ENCODE measurements at regions not wholly inside any gene's neighbourhood (a gene's known extent, or its start where the extent isn't known, plus 50 kb on each side); places are given as distances from the start of the nearest gene placed in this dataset.

DNA sequence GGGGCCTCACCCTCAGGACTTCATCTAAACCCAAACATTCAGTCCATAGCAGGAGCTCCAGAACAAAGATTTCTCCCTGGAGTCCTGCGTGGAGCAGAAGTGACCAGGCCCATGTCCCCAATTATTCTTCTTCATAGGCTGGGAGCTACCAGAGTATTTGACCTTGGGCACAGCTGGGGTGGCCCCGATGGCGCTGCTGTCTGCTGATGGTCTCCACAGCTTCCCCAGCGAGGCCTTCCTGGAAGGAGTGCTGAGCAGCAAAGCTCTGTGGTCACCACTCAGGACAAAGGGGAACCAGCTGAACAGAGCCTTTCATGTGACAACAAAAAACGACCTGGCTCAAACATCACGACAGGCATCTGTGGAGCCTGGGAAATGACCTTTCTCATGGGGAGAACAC is 62.7 kb upstream of the ARGLU1 start:
- TF ChIP-seq POLR2AphosphoS5 (IDR thresholded peaks at IDR 0.05; ENCODE audit: insufficient read depth, low read depth, low read length) (no peak), POLR2A (IDR thresholded peaks at IDR 0.05; ENCODE audit: low read depth, low read length) (no peak), GATA2 (IDR thresholded peaks at IDR 0.05; ENCODE audit: insufficient read depth, insufficient read length, low read depth, low read length) (no peak), CTCF (IDR thresholded peaks at IDR 0.05; ENCODE audit: extremely low read depth in 1 of 2, insufficient read depth in 1 of 2, low read depth in 1 of 2, low read length in 2 of 2) (no peak), MYC (IDR thresholded peaks at IDR 0.05; ENCODE audit: low read depth, low read length) (no peak), FOS (IDR thresholded peaks at IDR 0.05; ENCODE audit: borderline replicate concordance, insufficient read depth, low read length) (no peak), JUN (IDR thresholded peaks at IDR 0.05; ENCODE audit: borderline replicate concordance, insufficient read depth, insufficient read length, low read depth) (no peak)
- ChIA-PET POLR2A (no interaction called here), CTCF (interaction anchor here (2.8 kb wide), 1 partner anchor 10 kb away, joined by 23 read pairs; no protein-coding TSS in a partner anchor)
- no peak for FAIRE-seq
- intact Hi-C loops (cut with micrococcal nuclease), result no loop called here
- Histone ChIP-seq H3K4me3 (replicated peaks in 1 of 3; ENCODE audit: insufficient read depth in 1 of 3, low read depth in 1 of 3, low read length in 3 of 3) (no peak overlapping the region), H3K36me3 (ENCODE audit: control insufficient read depth in 2 of 2, extremely low read depth in 1 of 2, insufficient read depth in 2 of 2, low read length in 2 of 2) (no peaks in the 10 kb centered on the region), H3K9ac (replicated peaks; ENCODE audit: extremely low read depth, insufficient read depth, low read length) (no peak overlapping the region), H3K9me3 (replicated peaks; ENCODE audit: control insufficient read depth, insufficient read depth, low read length) (no peaks in the 10 kb centered on the region), H3K27ac (ENCODE audit: insufficient read depth, low read depth, low read length) (no peak overlapping the region), H3K4me1 (ENCODE audit: control insufficient read depth, extremely low read depth, insufficient read depth, low read length) (no peaks in the 10 kb centered on the region), H3K4me2 (ENCODE audit: insufficient read depth, low read length) (no peak overlapping the region), H3K79me2 (ENCODE audit: control insufficient read depth, insufficient read depth, low read length) (no peaks in the 10 kb centered on the region), H2AFZ (ENCODE audit: low read depth, low read length) (no peak overlapping the region), H4K20me1 (replicated peaks; ENCODE audit: control insufficient read depth, extremely low read depth, insufficient read depth, low read length) (no peaks in the 10 kb centered on the region), H3K27me3 (ENCODE audit: control insufficient read depth in 2 of 2, insufficient read depth in 2 of 2, low read length in 2 of 2) (peaks cover 1 to 8% of the 10 kb centered on the region in 2 experiments), H3K9me1 (replicated peaks; ENCODE audit: control insufficient read depth, extremely low read depth, insufficient read depth, low read length) (no peaks in the 10 kb centered on the region)
- BruUV-seq (replicated peaks), result no TSS peak
- DNase-seq (ENCODE audit: low read depth, low spot score), result no peak
- dilution Hi-C loops (cut with MboI; ENCODE audit: extremely low pct_ligation_motif_present, low sequenced_read_pairs), result no loop called here

GRCh38 chr13:106630162-106630561 is 62.2 kb upstream of the ARGLU1 start:
- no peaks in the 10 kb centered on the region for H3K9me3 ChIP-seq (replicated peaks; ENCODE audit: control insufficient read depth, insufficient read depth, low read length)
- dilution Hi-C loops (cut with MboI; ENCODE audit: extremely low pct_ligation_motif_present, low sequenced_read_pairs), result no loop called here
- H3K27ac ChIP-seq (ENCODE audit: insufficient read depth, low read depth, low read length), result no peak overlapping the region
- no peaks in the 10 kb centered on the region for H3K79me2 ChIP-seq (ENCODE audit: control insufficient read depth, insufficient read depth, low read length)
- H3K9ac ChIP-seq (replicated peaks; ENCODE audit: extremely low read depth, insufficient read depth, low read length), result no peak overlapping the region
- intact Hi-C loops (cut with micrococcal nuclease), result no loop called here
- FAIRE-seq (no peak), DNase-seq (ENCODE audit: low read depth, low spot score) (no peak)
- no TSS peak for BruUV-seq (replicated peaks)
- H2AFZ ChIP-seq (ENCODE audit: low read depth, low read length), result no peak overlapping the region
- ChIA-PET CTCF (interaction anchor here (2.8 kb wide), 1 partner anchor 9 kb away, joined by 23 read pairs; no protein-coding TSS in a partner anchor), POLR2A (no interaction called here)
- no peaks in the 10 kb centered on the region for H3K4me1 ChIP-seq (ENCODE audit: control insufficient read depth, extremely low read depth, insufficient read depth, low read length)
- TF ChIP-seq, protein P1, sequence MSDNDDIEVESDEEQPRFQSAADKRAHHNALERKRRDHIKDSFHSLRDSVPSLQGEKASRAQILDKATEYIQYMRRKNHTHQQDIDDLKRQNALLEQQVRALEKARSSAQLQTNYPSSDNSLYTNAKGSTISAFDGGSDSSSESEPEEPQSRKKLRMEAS (IDR thresholded peaks at IDR 0.05; ENCODE audit: insufficient read depth, insufficient read length), result no peak
- TF ChIP-seq JUN (IDR thresholded peaks at IDR 0.05; ENCODE audit: borderline replicate concordance, insufficient read depth, insufficient read length, low read depth), result no peak
- TF ChIP-seq GATA2 (IDR thresholded peaks at IDR 0.05; ENCODE audit: insufficient read depth, insufficient read length, low read depth, low read length), result no peak
- TF ChIP-seq MYC (IDR thresholded peaks at IDR 0.05; ENCODE audit: low read depth, low read length), result no peak
- no peak for TF ChIP-seq POLR2A (IDR thresholded peaks at IDR 0.05; ENCODE audit: low read depth, low read length)
- no peak for TF ChIP-seq CTCF (IDR thresholded peaks at IDR 0.05; ENCODE audit: extremely low read depth in 1 of 2, insufficient read depth in 1 of 2, low read depth in 1 of 2, low read length in 2 of 2)
- no peak for TF ChIP-seq POLR2AphosphoS5 (IDR thresholded peaks at IDR 0.05; ENCODE audit: insufficient read depth, low read depth, low read length)
- no peak for TF ChIP-seq EZH2 (IDR thresholded peaks at IDR 0.05; ENCODE audit: borderline replicate concordance, low read depth, low read length, severe bottlenecking)
- TF ChIP-seq FOS (IDR thresholded peaks at IDR 0.05; ENCODE audit: borderline replicate concordance, insufficient read depth, low read length), result no peak
- H3K9me1 ChIP-seq (replicated peaks; ENCODE audit: control insufficient read depth, extremely low read depth, insufficient read depth, low read length), result no peaks in the 10 kb centered on the region
- H4K20me1 ChIP-seq (replicated peaks; ENCODE audit: control insufficient read depth, extremely low read depth, insufficient read depth, low read length), result no peaks in the 10 kb centered on the region
- H3K27me3 ChIP-seq (ENCODE audit: control insufficient read depth in 2 of 2, insufficient read depth in 2 of 2, low read length in 2 of 2), result peaks cover 4 to 13% of the 10 kb centered on the region in 2 experiments
- no peak overlapping the region for H3K4me2 ChIP-seq (ENCODE audit: insufficient read depth, low read length)
- H3K4me3 ChIP-seq (replicated peaks in 1 of 3; ENCODE audit: insufficient read depth in 1 of 3, low read depth in 1 of 3, low read length in 3 of 3), result no peak overlapping the region
- no peaks in the 10 kb centered on the region for H3K36me3 ChIP-seq (ENCODE audit: control insufficient read depth in 2 of 2, extremely low read depth in 1 of 2, insufficient read depth in 2 of 2, low read length in 2 of 2)
